GM12891 (cell line): ENCODE measurements at regions not wholly inside any gene's neighbourhood (a gene's known extent, or its start where the extent isn't known, plus 50 kb on each side); places are given as distances from the start of the nearest gene placed in this dataset.

Experiments used
- DNase-seq: peaks from one replicate; pipeline ENCODE4 v3.0.0; 2011; ENCODE audit warnings: low spot score; ENCODE audit not compliant: insufficient read length
- FAIRE-seq: peaks from 2 replicates; lab custom pipeline; 2011; peaks lifted over from hg19 to GRCh38; lab: Jason Lieb, UNC
- PAX5 ChIP-seq: IDR thresholded peaks from 2 replicates; pipeline ENCODE4 v1.6.1; 2011; ENCODE audit warnings: low read length, moderate library complexity, mild to moderate bottlenecking; ENCODE audit not compliant: insufficient read depth, severe bottlenecking
- POLR2A ChIP-seq: IDR thresholded peaks from 2 replicates; pipeline ENCODE4 v1.6.1; 2011; ENCODE audit warnings: low read depth, low read length, control low read depth
- POLR2AphosphoS5 ChIP-seq: IDR thresholded peaks from 2 replicates; pipeline ENCODE4 v1.6.1; 2011; ENCODE audit warnings: low read depth, low read length, control low read depth
- POU2F2 ChIP-seq: IDR thresholded peaks from 2 replicates; pipeline ENCODE4 v1.6.1; 2011; ENCODE audit warnings: low read depth, mild to moderate bottlenecking, control low read depth, low read length, moderate library complexity
- SPI1 ChIP-seq: IDR thresholded peaks from 2 replicates; pipeline ENCODE4 v1.6.1; 2011; ENCODE audit warnings: low read depth, low read length, control low read depth
- TAF1 ChIP-seq: IDR thresholded peaks from 2 replicates; pipeline ENCODE4 v1.6.1; 2011; ENCODE audit warnings: low read depth, low read length, control low read depth

DNA sequence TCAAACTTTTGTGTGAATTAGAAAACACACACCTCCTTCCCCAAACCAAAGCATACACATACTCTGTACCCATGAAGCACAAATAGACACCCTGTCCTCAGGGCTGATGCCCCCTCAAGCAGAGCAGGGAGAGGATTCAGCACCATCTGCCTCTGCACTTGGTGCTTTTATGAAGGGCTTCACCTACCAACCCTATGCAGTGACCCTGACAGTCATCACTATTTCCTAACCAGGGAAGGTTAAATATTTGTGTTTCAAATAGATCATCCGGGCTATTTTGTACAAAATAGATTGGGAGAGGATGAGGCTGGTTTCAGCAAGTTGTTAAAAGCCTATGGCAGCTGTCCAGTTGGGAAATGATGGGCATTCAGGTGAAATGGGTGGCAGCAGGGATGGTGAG is 396.2 kb downstream of the ZSWIM6 start:
- FAIRE-seq (no peak), DNase-seq (no peak)
- no peak for TF ChIP-seq TAF1
- TF ChIP-seq SPI1 = no peak
- no peak for TF ChIP-seq POLR2AphosphoS5
- TF ChIP-seq POLR2A = no peak
- TF ChIP-seq POU2F2 = no peak
- no peak for TF ChIP-seq PAX5

- DNase-seq = no peak
- TF ChIP-seq SPI1 (no peak), POLR2A (no peak), POU2F2 (no peak)
- FAIRE-seq = no peak
Observed at GRCh38 chr5:61730866-61731265, 398.8 kb downstream of the ZSWIM6 start.

DNA sequence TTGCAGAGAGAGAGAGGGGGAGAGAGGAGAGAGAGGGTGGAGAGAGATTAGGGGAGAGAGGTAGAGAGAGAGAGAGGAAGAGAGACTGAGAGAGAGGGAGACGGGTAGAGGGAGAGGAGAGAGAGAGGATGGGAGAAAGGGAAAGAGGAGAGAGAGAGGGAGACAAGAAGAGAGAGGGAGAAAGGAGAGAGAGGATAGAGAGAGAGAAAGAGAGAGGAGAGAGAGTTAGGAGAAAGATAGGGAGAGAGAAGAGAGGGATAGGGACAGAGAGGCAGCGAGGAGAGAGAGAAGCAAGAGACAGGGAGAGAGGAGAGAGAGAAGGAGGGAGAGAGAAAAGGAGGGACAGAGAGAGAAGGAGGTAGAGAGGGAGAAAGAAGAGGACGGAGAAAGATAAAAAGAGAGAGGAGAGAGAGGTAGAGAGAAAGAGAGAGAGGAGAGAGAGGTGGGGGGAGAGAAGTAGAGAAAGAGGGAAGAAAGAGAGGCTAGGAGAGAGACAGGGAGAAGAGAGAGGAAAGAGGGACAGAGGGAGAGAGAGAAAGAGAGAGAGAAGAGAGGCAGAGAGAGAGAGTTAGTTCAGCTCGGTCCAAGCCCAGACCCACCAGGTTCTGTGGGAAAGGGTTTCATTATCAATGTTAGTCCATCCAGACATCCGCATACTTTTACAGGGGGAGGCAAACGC is 399.3 kb downstream of the ZSWIM6 start:
- TF ChIP-seq PAX5 = no peak
- no peak for TF ChIP-seq TAF1
- TF ChIP-seq SPI1 = no peak
- no peak for TF ChIP-seq POLR2A
- TF ChIP-seq POU2F2 = no peak
- TF ChIP-seq POLR2AphosphoS5 = no peak
- DNase-seq = no peak
- no peak for FAIRE-seq

DNA sequence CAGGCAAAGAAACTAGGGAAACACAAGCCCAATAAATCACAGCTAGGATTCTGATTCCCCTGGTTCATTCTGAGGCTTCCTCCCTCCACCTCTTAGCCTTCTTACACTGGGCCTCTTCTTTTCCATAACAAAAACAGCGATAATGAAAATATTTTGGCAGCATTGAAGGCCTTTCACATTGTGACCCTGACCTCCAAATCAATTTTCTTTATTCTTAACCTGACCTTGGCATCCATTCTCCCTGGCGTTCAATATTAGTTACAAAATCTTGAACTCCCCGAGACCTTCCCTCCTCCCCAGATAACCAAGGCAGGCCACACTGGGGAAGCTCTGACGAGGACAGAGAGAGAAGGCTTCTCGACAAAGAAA is 399.9 kb downstream of the ZSWIM6 start:
- no peak for TF ChIP-seq SPI1
- TF ChIP-seq TAF1 = no peak
- no peak for TF ChIP-seq PAX5
- no peak for TF ChIP-seq POLR2AphosphoS5
- no peak for TF ChIP-seq POLR2A
- no peak for TF ChIP-seq POU2F2
- no peak for DNase-seq
- FAIRE-seq = no peak

DNA sequence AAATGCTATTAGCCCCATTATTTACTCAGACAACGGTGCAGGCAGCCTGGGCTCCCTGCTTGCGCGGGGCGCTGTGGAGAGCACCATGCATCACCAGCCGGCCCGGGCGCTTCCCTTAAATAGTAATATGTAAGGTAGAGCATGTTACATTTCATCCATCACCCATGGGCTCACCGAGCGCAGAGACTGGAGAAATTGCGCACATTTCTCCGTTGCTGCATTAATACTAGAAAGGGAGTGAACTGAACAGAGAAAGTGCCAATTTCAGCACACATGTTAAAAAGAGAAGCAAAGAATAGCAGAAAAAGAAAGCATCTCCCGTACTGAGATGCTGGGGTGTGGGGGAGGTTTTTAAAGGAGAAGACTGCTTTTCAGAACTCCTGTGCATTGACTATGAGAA is 400.3 kb downstream of the ZSWIM6 start:
- no peak for DNase-seq
- no peak for TF ChIP-seq POLR2A
- no peak for TF ChIP-seq SPI1
- TF ChIP-seq POU2F2 = no peak
- TF ChIP-seq PAX5 = no peak
- TF ChIP-seq TAF1 = no peak
- no peak for TF ChIP-seq POLR2AphosphoS5
- no peak for FAIRE-seq

DNA sequence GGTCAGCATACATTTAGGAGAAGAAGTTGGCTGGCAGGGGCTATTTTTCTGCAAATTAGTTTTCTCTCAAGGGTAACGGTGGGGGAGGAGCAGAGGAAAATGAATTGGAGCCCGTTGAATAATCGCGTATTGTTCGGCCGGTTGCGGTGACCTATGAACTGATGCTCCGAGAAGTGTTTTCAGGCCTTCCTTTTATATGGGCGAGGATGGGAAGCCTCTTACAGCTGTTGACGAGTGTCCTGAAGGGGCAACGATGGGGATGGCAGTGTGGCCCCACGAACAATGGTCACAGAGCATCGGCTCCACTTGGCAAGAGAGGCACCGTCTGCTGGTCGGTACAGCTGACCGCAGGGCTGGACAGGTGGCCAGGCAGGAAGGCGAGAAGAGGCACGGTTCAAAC is 400.7 kb downstream of the ZSWIM6 start:
- FAIRE-seq (no peak), DNase-seq (no peak)
- no peak for TF ChIP-seq POLR2A
- no peak for TF ChIP-seq PAX5
- no peak for TF ChIP-seq SPI1
- no peak for TF ChIP-seq POU2F2
- TF ChIP-seq TAF1 = no peak
- no peak for TF ChIP-seq POLR2AphosphoS5

DNA sequence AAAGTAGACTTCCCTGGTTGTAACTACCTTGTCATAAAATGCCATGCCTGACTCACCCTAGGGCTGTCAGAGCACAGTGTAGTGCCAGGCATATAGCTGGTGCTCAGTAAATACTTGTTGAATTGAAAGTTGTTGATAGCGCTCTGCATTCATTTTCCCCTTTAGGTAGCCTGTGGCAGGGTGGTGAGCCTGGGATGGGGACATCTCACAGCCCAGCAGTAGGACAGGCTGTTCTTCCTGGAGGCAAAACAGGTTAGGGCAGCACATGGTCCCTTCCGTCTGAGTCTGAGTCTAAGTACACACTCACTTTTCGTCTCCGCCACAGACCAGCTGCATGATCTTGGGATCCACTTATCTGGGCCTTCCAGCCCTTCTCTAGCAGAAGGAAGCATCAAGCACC is 401.9 kb downstream of the ZSWIM6 start:
- no peak for TF ChIP-seq POLR2AphosphoS5
- TF ChIP-seq SPI1 = no peak
- TF ChIP-seq POLR2A = no peak
- no peak for TF ChIP-seq TAF1
- TF ChIP-seq PAX5 = no peak
- no peak for TF ChIP-seq POU2F2

GRCh38 chr5:61734966-61735365 is 402.9 kb downstream of the ZSWIM6 start:
- DNase-seq = no peak
- no peak for FAIRE-seq
- TF ChIP-seq SPI1 (no peak), POU2F2 (no peak), POLR2AphosphoS5 (no peak), PAX5 (no peak), TAF1 (no peak), POLR2A (no peak)

More for the DNA sequence above, 401.9 kb downstream of the ZSWIM6 start:
- DNase-seq = no peak
- FAIRE-seq = no peak

GRCh38 chr5:61735531-61735930 is 403.5 kb downstream of the ZSWIM6 start:
- no peak for DNase-seq
- FAIRE-seq = no peak
- TF ChIP-seq PAX5 = no peak
- TF ChIP-seq POU2F2 = no peak
- TF ChIP-seq TAF1 = no peak
- no peak for TF ChIP-seq POLR2AphosphoS5
- TF ChIP-seq SPI1 = no peak
- TF ChIP-seq POLR2A = no peak

GRCh38 chr5:61735995-61736394 is 403.9 kb downstream of the ZSWIM6 start:
- DNase-seq (no peak), FAIRE-seq (no peak)
- TF ChIP-seq SPI1 (no peak), PAX5 (no peak), POLR2A (no peak), TAF1 (no peak), POU2F2 (no peak), POLR2AphosphoS5 (no peak)
